Gastrocnemius medialis (tissue), 4 donors: ENCODE measurements at regions not wholly inside any gene's neighbourhood (a gene's known extent, or its start where the extent isn't known, plus 50 kb on each side); places are given as distances from the start of the nearest gene placed in this dataset.

Source experiments
- POLR2A ChIP-seq, 2 donors: fragments of 450-650 bp; IDR thresholded peaks; one replicate each; pipeline ENCODE4 v1.6.1; 2017; ENCODE audit warnings: antibody characterized with exemption in 2 of 2, mild to moderate bottlenecking in 2 of 2, moderate library complexity in 2 of 2
- TF ChIP-seq, protein P1 (sequence below), 5 experiments: fragments of 450-650 bp in 3 of 5; fragments of 200-600 bp in 2 of 5; sonication (generic) in 2 of 5; IDR thresholded peaks in 4 of 5; conservative IDR thresholded peaks in 1 of 5; 1 replicate in 4 of 5; 2 replicates in 1 of 5; pipeline ENCODE4 v1.5.1; 2016 to 2019; ENCODE audit warnings: antibody characterized with exemption in 5 of 5, mild to moderate bottlenecking in 3 of 5, moderate library complexity in 3 of 5

- TF ChIP-seq, protein P1, sequence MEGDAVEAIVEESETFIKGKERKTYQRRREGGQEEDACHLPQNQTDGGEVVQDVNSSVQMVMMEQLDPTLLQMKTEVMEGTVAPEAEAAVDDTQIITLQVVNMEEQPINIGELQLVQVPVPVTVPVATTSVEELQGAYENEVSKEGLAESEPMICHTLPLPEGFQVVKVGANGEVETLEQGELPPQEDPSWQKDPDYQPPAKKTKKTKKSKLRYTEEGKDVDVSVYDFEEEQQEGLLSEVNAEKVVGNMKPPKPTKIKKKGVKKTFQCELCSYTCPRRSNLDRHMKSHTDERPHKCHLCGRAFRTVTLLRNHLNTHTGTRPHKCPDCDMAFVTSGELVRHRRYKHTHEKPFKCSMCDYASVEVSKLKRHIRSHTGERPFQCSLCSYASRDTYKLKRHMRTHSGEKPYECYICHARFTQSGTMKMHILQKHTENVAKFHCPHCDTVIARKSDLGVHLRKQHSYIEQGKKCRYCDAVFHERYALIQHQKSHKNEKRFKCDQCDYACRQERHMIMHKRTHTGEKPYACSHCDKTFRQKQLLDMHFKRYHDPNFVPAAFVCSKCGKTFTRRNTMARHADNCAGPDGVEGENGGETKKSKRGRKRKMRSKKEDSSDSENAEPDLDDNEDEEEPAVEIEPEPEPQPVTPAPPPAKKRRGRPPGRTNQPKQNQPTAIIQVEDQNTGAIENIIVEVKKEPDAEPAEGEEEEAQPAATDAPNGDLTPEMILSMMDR (IDR thresholded peaks at IDR 0.05 in 4 of 5, conservative IDR thresholded peaks at IDR 0.05 in 1 of 5): no peak
- TF ChIP-seq POLR2A (IDR thresholded peaks at IDR 0.05): no peak
Observed at GRCh38 chr6:134593024-134593423, 275.1 kb upstream of the SGK1 start.
